HT-29 (cell line): ENCODE measurements at regions not wholly inside any gene's neighbourhood (a gene's known extent, or its start where the extent isn't known, plus 50 kb on each side); places are given as distances from the start of the nearest gene placed in this dataset.
"Not testable (repeated sequence)": the region's sequence is repeated elsewhere in the genome, so short reads cannot be mapped to it uniquely, and the experiment has no call there.

Experiments
- DNase-seq: peaks from one replicate; pipeline ENCODE4 v3.0.0-alpha.2; 2015; ENCODE audit warnings: low spot score

GRCh38 chr5:72692651-72693442, 123.6 kb upstream of the TNPO1 start:
- no peak for DNase-seq

GRCh38 chr5:72692231-72692637, 124.2 kb upstream of the TNPO1 start:
- DNase-seq: no peak

GRCh38 chr5:72691751-72692150, 124.7 kb upstream of the TNPO1 start:
- DNase-seq: no peak

GRCh38 chr5:72688916-72689315, 127.5 kb upstream of the TNPO1 start:
- no peak for DNase-seq

GRCh38 chr5:72687288-72687687, 129.2 kb upstream of the TNPO1 start:
- no peak for DNase-seq

- no peak for DNase-seq
Observed at GRCh38 chr5:72682561-72682960, 133.9 kb upstream of the TNPO1 start.

- DNase-seq: no peak
Observed at GRCh38 chr5:72681781-72682180, 134.7 kb upstream of the TNPO1 start.

- no peak for DNase-seq
Observed at GRCh38 chr5:72677447-72677846, 139.0 kb upstream of the TNPO1 start.

GRCh38 chr5:72676831-72677230, 139.6 kb upstream of the TNPO1 start:
- not testable (repeated sequence) for DNase-seq

- no peak for DNase-seq
Observed at GRCh38 chr5:72673623-72674022, 142.8 kb upstream of the TNPO1 start.

- no peak for DNase-seq
Observed at GRCh38 chr5:72673180-72673579, 143.3 kb upstream of the TNPO1 start.

- no peak for DNase-seq
Observed at GRCh38 chr5:72667708-72668107, 148.8 kb upstream of the TNPO1 start.

- DNase-seq: no peak
Observed at GRCh38 chr5:72662936-72663335, 153.5 kb upstream of the TNPO1 start.

- DNase-seq: no peak
Observed at GRCh38 chr5:72662305-72662704, 154.2 kb upstream of the TNPO1 start.

- DNase-seq: no peak
Observed at GRCh38 chr5:72661405-72661804, 154.2 kb upstream of the ZNF366 start.

GRCh38 chr5:72659726-72660125, 152.5 kb upstream of the ZNF366 start:
- no peak for DNase-seq

GRCh38 chr5:72658761-72659540, 151.7 kb upstream of the ZNF366 start:
- DNase-seq: no peak

- peak; percentile 23 for DNase-seq
Observed at GRCh38 chr5:72658161-72658560, 151.0 kb upstream of the ZNF366 start.

GRCh38 chr5:72656756-72657513, 149.7 kb upstream of the ZNF366 start:
- no peak for DNase-seq

GRCh38 chr5:72656331-72656730, 149.1 kb upstream of the ZNF366 start:
- no peak for DNase-seq

GRCh38 chr5:72654231-72654630, 147.0 kb upstream of the ZNF366 start:
- no peak for DNase-seq

GRCh38 chr5:72653586-72653985, 146.4 kb upstream of the ZNF366 start:
- DNase-seq: no peak
